ENCODE measurements at regions not wholly inside any gene's neighbourhood (a gene's known extent, or its start where the extent isn't known, plus 50 kb on each side); places are given as distances from the start of the nearest gene placed in this dataset.

DNA sequence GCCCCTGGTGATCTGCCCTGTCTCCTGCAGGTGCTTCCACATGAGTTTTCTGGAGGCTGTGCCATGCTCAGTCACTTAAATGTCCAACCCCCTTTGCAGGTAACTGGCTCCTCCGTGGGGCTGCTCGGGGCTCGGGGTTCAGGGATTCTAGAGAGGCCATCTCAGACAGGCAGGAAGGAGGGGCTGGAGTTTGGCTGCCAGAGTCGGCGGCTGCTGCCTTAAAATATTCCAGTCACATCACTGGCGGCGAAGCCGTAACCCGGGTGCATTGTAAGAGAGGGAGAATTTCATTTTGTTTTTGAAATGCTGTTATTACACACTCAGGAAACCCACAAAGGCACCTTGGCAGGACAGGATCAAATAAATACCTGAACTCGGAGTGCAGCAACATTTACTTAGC is 212.9 kb upstream of the PMEPA1 start:
- Histone ChIP-seq H3K9me3 (ENCODE audit: insufficient read depth in 2 of 2, low read depth in 1 of 2, low read length in 1 of 2) (peaks cover 3 to 9% of the 10 kb centered on the region in 2 experiments; a peak in 1 of 4 replicates), H3K18ac (ENCODE audit: extremely low read depth, low read length) (no peak overlapping the region), H2BK120ac (replicated peaks; ENCODE audit: low read depth, low read length) (no peak overlapping the region), H3K36me3 (ENCODE audit: control insufficient read depth in 2 of 4, insufficient read depth in 4 of 4, low read length in 3 of 4) (no peaks in the 10 kb centered on the region), H3K56ac (replicated peaks; ENCODE audit: insufficient read length, low read depth, low read length) (no peak overlapping the region), H4K8ac (ENCODE audit: extremely low read depth, insufficient read depth, low read length) (no peak overlapping the region), H2BK20ac (ENCODE audit: low read length) (no peak overlapping the region), H3K27ac (ENCODE audit: low read depth, low read length) (no peak overlapping the region), H3K9ac (replicated peaks in 1 of 4; ENCODE audit: extremely low read depth in 1 of 4, low read depth in 3 of 4, low read length in 3 of 4) (no peak overlapping the region), H3K79me2 (ENCODE audit: control insufficient read depth in 1 of 2, insufficient read depth in 2 of 2, low read length in 2 of 2) (no peaks in the 10 kb centered on the region), H4K5ac (ENCODE audit: insufficient read length, low read depth, low read length) (no peak overlapping the region), H3K4ac (replicated peaks; ENCODE audit: insufficient read length, low read depth, low read length) (no peak overlapping the region), H3K79me1 (ENCODE audit: low read depth, low read length) (no peaks in the 10 kb centered on the region), H3K14ac (ENCODE audit: insufficient read length) (no peak overlapping the region), H2BK12ac (ENCODE audit: low read depth, low read length) (no peak overlapping the region), H4K20me1 (replicated peaks in 1 of 2; ENCODE audit: control insufficient read depth in 1 of 2, insufficient read depth in 2 of 2, low read length in 2 of 2) (no peaks in the 10 kb centered on the region), H4K91ac (replicated peaks; ENCODE audit: insufficient read length, low read length) (no peak overlapping the region), H2BK15ac (ENCODE audit: low read length) (no peak overlapping the region), H3K4me2 (ENCODE audit: insufficient read depth in 1 of 2, low read depth in 2 of 2, low read length in 2 of 2) (no peak overlapping the region), H3K23me2 (ENCODE audit: low read depth, low read length) (no peaks in the 10 kb centered on the region; the same call in 1 of the 2 replicates), H2AFZ (ENCODE audit: low read length) (no peak overlapping the region), H3K4me3 (ENCODE audit: extremely low read depth in 1 of 4, insufficient read depth in 2 of 4, low read depth in 3 of 4, low read length in 4 of 4) (no peak overlapping the region), H3K27me3 (replicated peaks in 1 of 4; ENCODE audit: control insufficient read depth in 3 of 4, extremely low read depth in 1 of 4, insufficient read depth in 3 of 4, low read length in 3 of 4) (no peaks in the 10 kb centered on the region), H2BK5ac (ENCODE audit: low read depth, low read length) (no peak overlapping the region), H2AK5ac (ENCODE audit: low read depth, low read length) (no peak overlapping the region), H3K4me1 (replicated peaks in 1 of 4; ENCODE audit: control insufficient read depth in 3 of 4, insufficient read depth in 4 of 4, low read length in 3 of 4) (peaks cover 0 to 8% (median 3%) of the 10 kb centered on the region in 4 experiments; a peak in 3 of 7 replicates), H3K23ac (ENCODE audit: insufficient read length) (no peak overlapping the region)
- FAIRE-seq (no peak), DNase-seq (ENCODE audit: low read depth in 1 of 2, low spot score in 2 of 2) (no peak)
- WGBS, 2 experiments (ENCODE audit: extremely low coverage in 1 of 2, insufficient coverage in 1 of 2, insufficient read length in 1 of 2, insufficient replicate concordance in 2 of 2, low coverage in 1 of 2, low lambda C conversion rate in 2 of 2, missing lambda C conversion rate in 1 of 2), result 79% methylated on average over 10 of the region's 10 CpGs; no CpG with 5 or more reads in 1 of the 2 experiments
- ChIA-PET CTCF (ENCODE audit: partially characterized antibody) (interaction anchor here (1.2 to 1.3 kb wide), 2 partner anchors 17 to 164 kb away, joined by 3 to 4 read pairs; no protein-coding TSS in a partner anchor), POLR2A (ENCODE audit: partially characterized antibody) (no interaction called here)
- TF ChIP-seq BRCA1 (IDR thresholded peaks at IDR 0.05; ENCODE audit: low read depth, low read length) (no peak), KDM4A (IDR thresholded peaks at IDR 0.05; ENCODE audit: low read depth, low read length, severe bottlenecking) (no peak), TAF7 (optimal IDR thresholded peaks at IDR 0.05; ENCODE audit: borderline replicate concordance, low read depth, low read length) (no peak), POLR2A (IDR thresholded peaks at IDR 0.05; ENCODE audit: control extremely low read depth in 1 of 2, low read depth in 2 of 2, low read length in 2 of 2) (no peak), ZNF274 (IDR thresholded peaks at IDR 0.05; ENCODE audit: borderline replicate concordance, extremely low read depth, low read length) (no peak), FOSL1 (IDR thresholded peaks at IDR 0.05; ENCODE audit: insufficient read depth, low read depth, low read length) (no peak), CBX8 (IDR thresholded peaks at IDR 0.05; ENCODE audit: borderline replicate concordance, low read depth, low read length) (no peak), EZH2 (IDR thresholded peaks at IDR 0.05; ENCODE audit: low read depth, low read length, severe bottlenecking) (no peak), JUND (IDR thresholded peaks at IDR 0.05; ENCODE audit: low read length) (no peak), TBP (IDR thresholded peaks at IDR 0.05; ENCODE audit: low read depth, low read length) (no peak), CEBPB (IDR thresholded peaks at IDR 0.05; ENCODE audit: low read depth, low read length) (no peak)
- TF ChIP-seq, protein P1, sequence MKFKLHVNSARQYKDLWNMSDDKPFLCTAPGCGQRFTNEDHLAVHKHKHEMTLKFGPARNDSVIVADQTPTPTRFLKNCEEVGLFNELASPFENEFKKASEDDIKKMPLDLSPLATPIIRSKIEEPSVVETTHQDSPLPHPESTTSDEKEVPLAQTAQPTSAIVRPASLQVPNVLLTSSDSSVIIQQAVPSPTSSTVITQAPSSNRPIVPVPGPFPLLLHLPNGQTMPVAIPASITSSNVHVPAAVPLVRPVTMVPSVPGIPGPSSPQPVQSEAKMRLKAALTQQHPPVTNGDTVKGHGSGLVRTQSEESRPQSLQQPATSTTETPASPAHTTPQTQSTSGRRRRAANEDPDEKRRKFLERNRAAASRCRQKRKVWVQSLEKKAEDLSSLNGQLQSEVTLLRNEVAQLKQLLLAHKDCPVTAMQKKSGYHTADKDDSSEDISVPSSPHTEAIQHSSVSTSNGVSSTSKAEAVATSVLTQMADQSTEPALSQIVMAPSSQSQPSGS (IDR thresholded peaks at IDR 0.05; ENCODE audit: low read length), result no peak

All from H1 (cell line).